HepG2 (cell line): ENCODE measurements at regions not wholly inside any gene's neighbourhood (a gene's known extent, or its start where the extent isn't known, plus 50 kb on each side); places are given as distances from the start of the nearest gene placed in this dataset.
A peak's percentile ranks its signal among the peaks of the same experiment; 100 is the strongest.

Source experiments
- ARID5B ChIP-seq: IDR thresholded peaks from 2 replicates; pipeline ENCODE4 v1.4.0; 2020; ENCODE audit warnings: mild to moderate bottlenecking, missing genetic modification reagents
- CEBPG ChIP-seq: IDR thresholded peaks from 2 replicates; pipeline ENCODE4 v1.6.1; 2016
- DDIT3 ChIP-seq: sonication (generic); formaldehyde crosslinking; IDR thresholded peaks from 2 replicates; pipeline ENCODE4 v1.4.0; 2020; ENCODE audit warnings: mild to moderate bottlenecking, missing genetic modification reagents
- HOMEZ ChIP-seq: IDR thresholded peaks from 2 replicates; pipeline ENCODE4 v1.6.1; 2016; ENCODE audit warnings: low read depth
- IRF2 ChIP-seq: IDR thresholded peaks from 2 replicates; pipeline ENCODE4 v1.6.1; 2018; ENCODE audit warnings: missing genetic modification reagents, missing compliant biosample characterization
- JUN ChIP-seq: sonication (generic); formaldehyde crosslinking; IDR thresholded peaks from 2 replicates; pipeline ENCODE4 v1.4.0; 2020; ENCODE audit warnings: mild to moderate bottlenecking, missing genetic modification reagents
- KLF11 ChIP-seq: IDR thresholded peaks from 2 replicates; pipeline ENCODE4 v1.6.1; 2016; ENCODE audit warnings: missing compliant biosample characterization
- NFYB ChIP-seq: sonication (generic); formaldehyde crosslinking; IDR thresholded peaks from 2 replicates; pipeline ENCODE4 v1.4.0; 2020; ENCODE audit warnings: missing genetic modification reagents
- NONO ChIP-seq, 2 experiments: fragments of 450-650 bp in 1 of 2; sonication (generic) in 1 of 2; formaldehyde crosslinking in 1 of 2; IDR thresholded peaks in 1 of 2; conservative IDR thresholded peaks in 1 of 2; 2 replicates each; pipeline versions ENCODE4 v1.6.1 to v1.8.0; 2017 to 2022; ENCODE audit warnings: mild to moderate bottlenecking in 1 of 2, missing genetic modification reagents in 1 of 2, moderate library complexity in 1 of 2
- RARG ChIP-seq: sonication (generic); formaldehyde crosslinking; IDR thresholded peaks from 2 replicates; pipeline ENCODE4 v1.4.0; 2020; ENCODE audit warnings: low read depth, mild to moderate bottlenecking, missing genetic modification reagents
- RXRB ChIP-seq: IDR thresholded peaks from 2 replicates; pipeline ENCODE4 v1.6.1; 2016; ENCODE audit warnings: borderline replicate concordance, missing genetic modification reagents, missing compliant biosample characterization
- SMAD1 ChIP-seq: sonication (generic); formaldehyde crosslinking; IDR thresholded peaks from 2 replicates; pipeline ENCODE4 v1.4.0; 2020; ENCODE audit warnings: missing genetic modification reagents, low read depth, mild to moderate bottlenecking, borderline replicate concordance
- SMAD3 ChIP-seq: sonication (generic); formaldehyde crosslinking; IDR thresholded peaks from 2 replicates; pipeline ENCODE4 v1.4.0; 2020; ENCODE audit warnings: missing genetic modification reagents
- ZBTB10 ChIP-seq: sonication (generic); formaldehyde crosslinking; IDR thresholded peaks from 2 replicates; pipeline ENCODE4 v1.4.0; 2020; ENCODE audit warnings: missing genetic modification reagents, borderline replicate concordance
- ZNF350 ChIP-seq: sonication (generic); formaldehyde crosslinking; IDR thresholded peaks from 2 replicates; pipeline ENCODE4 v1.4.0; 2020; ENCODE audit warnings: mild to moderate bottlenecking, low read depth, missing genetic modification reagents, borderline replicate concordance
- ZNF574 ChIP-seq: sonication (generic); formaldehyde crosslinking; IDR thresholded peaks from 2 replicates; pipeline ENCODE4 v1.4.0; 2020; ENCODE audit warnings: missing genetic modification reagents
- ZNF597 ChIP-seq: sonication (generic); formaldehyde crosslinking; IDR thresholded peaks from 2 replicates; pipeline ENCODE4 v1.5.0; 2020; ENCODE audit warnings: missing genetic modification reagents
- ZNF841 ChIP-seq: sonication (generic); formaldehyde crosslinking; IDR thresholded peaks from 2 replicates; pipeline ENCODE4 v1.8.1; 2023; ENCODE audit warnings: missing genetic modification reagents, borderline replicate concordance

- TF ChIP-seq ZNF574 (no peak), KLF11 (CRISPR knock-in tag) (no peak), HOMEZ (CRISPR knock-in tag) (no peak), RXRB (CRISPR knock-in tag) (0 out of 2 replicates have a peak, but pooled peaks have one; percentile 13), SMAD3 (CRISPR knock-in tag) (0 out of 2 replicates have a peak, but pooled peaks have one; percentile 44), ZNF841 (no peak), ARID5B (peak; percentile 35; the same call in 1 of the 2 replicates), NONO (IDR thresholded peaks at IDR 0.05) (no peak), NONO (CRISPR knock-in tag; conservative IDR thresholded peaks at IDR 0.05) (no peak), ZBTB10 (CRISPR knock-in tag) (no peak), IRF2 (CRISPR knock-in tag) (no peak), ZNF597 (CRISPR knock-in tag) (no peak), SMAD1 (CRISPR knock-in tag) (no peak), JUN (CRISPR knock-in tag) (no peak), ZNF350 (CRISPR knock-in tag) (no peak), NFYB (CRISPR knock-in tag) (no peak), CEBPG (CRISPR knock-in tag) (no peak), DDIT3 (no peak), RARG (CRISPR knock-in tag) (no peak)
Observed at GRCh38 chr3:33980252-33980651, 181.8 kb downstream of the PDCD6IP start (continued).
